Uterus (tissue), 2 donors: ENCODE measurements at regions not wholly inside any gene's neighbourhood (a gene's known extent, or its start where the extent isn't known, plus 50 kb on each side); places are given as distances from the start of the nearest gene placed in this dataset.
"Not testable (repeated sequence)": the region's sequence is repeated elsewhere in the genome, so short reads cannot be mapped to it uniquely, and the experiment has no call there.

Experiments used
- CTCF ChIP-seq, 4 experiments: fragments of 200-600 bp in 2 of 4; fragments of 450-650 bp in 2 of 4; sonication (generic) in 2 of 4; IDR thresholded peaks; one replicate each; pipeline ENCODE4 v1.5.1; 2016 to 2019; ENCODE audit warnings: antibody characterized with exemption in 4 of 4, mild to moderate bottlenecking in 2 of 4, moderate library complexity in 1 of 4
- POLR2A ChIP-seq, 2 donors: fragments of 450-650 bp; IDR thresholded peaks; one replicate each; pipeline ENCODE4 v1.6.1; 2016; ENCODE audit warnings: antibody characterized with exemption in 2 of 2, mild to moderate bottlenecking in 1 of 2, moderate library complexity in 1 of 2

- not testable (repeated sequence) for TF ChIP-seq CTCF, POLR2A (IDR thresholded peaks at IDR 0.05)
Measured at GRCh38 chr15:20101281-20101680, 440.3 kb downstream of the GOLGA6L6 start.
